22Rv1 (cell line): ENCODE measurements at regions not wholly inside any gene's neighbourhood (a gene's known extent, or its start where the extent isn't known, plus 50 kb on each side); places are given as distances from the start of the nearest gene placed in this dataset.

Experiments
- ZFX ChIP-seq: fragments of 450-650 bp; IDR thresholded peaks from 2 replicates; pipeline ENCODE4 v1.6.1; 2017; ENCODE audit warnings: antibody characterized with exemption, borderline replicate concordance
- TF ChIP-seq, protein P1 (sequence below): fragments of 450-650 bp; IDR thresholded peaks from 2 replicates; pipeline ENCODE4 v1.5.1; 2017; ENCODE audit warnings: mild to moderate bottlenecking

GRCh38 chr10:28890121-28890950 is 213.0 kb downstream of the BAMBI start:
- TF ChIP-seq, protein P1, sequence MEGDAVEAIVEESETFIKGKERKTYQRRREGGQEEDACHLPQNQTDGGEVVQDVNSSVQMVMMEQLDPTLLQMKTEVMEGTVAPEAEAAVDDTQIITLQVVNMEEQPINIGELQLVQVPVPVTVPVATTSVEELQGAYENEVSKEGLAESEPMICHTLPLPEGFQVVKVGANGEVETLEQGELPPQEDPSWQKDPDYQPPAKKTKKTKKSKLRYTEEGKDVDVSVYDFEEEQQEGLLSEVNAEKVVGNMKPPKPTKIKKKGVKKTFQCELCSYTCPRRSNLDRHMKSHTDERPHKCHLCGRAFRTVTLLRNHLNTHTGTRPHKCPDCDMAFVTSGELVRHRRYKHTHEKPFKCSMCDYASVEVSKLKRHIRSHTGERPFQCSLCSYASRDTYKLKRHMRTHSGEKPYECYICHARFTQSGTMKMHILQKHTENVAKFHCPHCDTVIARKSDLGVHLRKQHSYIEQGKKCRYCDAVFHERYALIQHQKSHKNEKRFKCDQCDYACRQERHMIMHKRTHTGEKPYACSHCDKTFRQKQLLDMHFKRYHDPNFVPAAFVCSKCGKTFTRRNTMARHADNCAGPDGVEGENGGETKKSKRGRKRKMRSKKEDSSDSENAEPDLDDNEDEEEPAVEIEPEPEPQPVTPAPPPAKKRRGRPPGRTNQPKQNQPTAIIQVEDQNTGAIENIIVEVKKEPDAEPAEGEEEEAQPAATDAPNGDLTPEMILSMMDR, result no peak
- no peak for TF ChIP-seq ZFX
